ENCODE measurements at regions not wholly inside any gene's neighbourhood (a gene's known extent, or its start where the extent isn't known, plus 50 kb on each side); places are given as distances from the start of the nearest gene placed in this dataset.

DNA sequence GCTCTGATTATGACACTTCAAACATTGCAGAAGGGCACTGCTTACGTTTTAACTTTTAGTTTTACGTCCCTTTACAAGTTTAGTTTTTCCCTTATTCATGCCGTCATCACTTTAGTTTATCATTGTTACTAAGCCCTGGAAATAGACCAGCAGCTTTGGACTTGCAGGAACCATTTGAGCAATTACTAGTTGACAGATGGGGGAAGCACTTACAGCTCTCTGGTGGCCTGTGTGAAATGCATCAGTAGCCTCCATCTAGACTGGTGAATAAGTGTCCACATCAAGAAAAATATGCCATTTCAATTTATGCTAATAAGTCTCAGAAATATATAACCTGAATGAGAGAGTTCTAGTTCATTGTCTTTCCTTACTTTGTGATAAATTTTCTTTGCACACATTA lies 194.9 kb upstream of the GRM3 start:
- no peaks in the 10 kb centered on the region for H3K9me2 ChIP-seq (ENCODE audit: insufficient read depth, low read length)
- H3K4me2 ChIP-seq (ENCODE audit: low read length): no peak overlapping the region
- H3F3A ChIP-seq (ENCODE audit: insufficient read depth, low read length, poor library complexity, severe bottlenecking): no peaks in the 10 kb centered on the region
- H4K20me1 ChIP-seq (ENCODE audit: insufficient read depth): no peaks in the 10 kb centered on the region
- TF ChIP-seq, protein P1, sequence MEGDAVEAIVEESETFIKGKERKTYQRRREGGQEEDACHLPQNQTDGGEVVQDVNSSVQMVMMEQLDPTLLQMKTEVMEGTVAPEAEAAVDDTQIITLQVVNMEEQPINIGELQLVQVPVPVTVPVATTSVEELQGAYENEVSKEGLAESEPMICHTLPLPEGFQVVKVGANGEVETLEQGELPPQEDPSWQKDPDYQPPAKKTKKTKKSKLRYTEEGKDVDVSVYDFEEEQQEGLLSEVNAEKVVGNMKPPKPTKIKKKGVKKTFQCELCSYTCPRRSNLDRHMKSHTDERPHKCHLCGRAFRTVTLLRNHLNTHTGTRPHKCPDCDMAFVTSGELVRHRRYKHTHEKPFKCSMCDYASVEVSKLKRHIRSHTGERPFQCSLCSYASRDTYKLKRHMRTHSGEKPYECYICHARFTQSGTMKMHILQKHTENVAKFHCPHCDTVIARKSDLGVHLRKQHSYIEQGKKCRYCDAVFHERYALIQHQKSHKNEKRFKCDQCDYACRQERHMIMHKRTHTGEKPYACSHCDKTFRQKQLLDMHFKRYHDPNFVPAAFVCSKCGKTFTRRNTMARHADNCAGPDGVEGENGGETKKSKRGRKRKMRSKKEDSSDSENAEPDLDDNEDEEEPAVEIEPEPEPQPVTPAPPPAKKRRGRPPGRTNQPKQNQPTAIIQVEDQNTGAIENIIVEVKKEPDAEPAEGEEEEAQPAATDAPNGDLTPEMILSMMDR (IDR thresholded peaks at IDR 0.05; ENCODE audit: poor library complexity, severe bottlenecking): no peak
- TF ChIP-seq, protein P2, sequence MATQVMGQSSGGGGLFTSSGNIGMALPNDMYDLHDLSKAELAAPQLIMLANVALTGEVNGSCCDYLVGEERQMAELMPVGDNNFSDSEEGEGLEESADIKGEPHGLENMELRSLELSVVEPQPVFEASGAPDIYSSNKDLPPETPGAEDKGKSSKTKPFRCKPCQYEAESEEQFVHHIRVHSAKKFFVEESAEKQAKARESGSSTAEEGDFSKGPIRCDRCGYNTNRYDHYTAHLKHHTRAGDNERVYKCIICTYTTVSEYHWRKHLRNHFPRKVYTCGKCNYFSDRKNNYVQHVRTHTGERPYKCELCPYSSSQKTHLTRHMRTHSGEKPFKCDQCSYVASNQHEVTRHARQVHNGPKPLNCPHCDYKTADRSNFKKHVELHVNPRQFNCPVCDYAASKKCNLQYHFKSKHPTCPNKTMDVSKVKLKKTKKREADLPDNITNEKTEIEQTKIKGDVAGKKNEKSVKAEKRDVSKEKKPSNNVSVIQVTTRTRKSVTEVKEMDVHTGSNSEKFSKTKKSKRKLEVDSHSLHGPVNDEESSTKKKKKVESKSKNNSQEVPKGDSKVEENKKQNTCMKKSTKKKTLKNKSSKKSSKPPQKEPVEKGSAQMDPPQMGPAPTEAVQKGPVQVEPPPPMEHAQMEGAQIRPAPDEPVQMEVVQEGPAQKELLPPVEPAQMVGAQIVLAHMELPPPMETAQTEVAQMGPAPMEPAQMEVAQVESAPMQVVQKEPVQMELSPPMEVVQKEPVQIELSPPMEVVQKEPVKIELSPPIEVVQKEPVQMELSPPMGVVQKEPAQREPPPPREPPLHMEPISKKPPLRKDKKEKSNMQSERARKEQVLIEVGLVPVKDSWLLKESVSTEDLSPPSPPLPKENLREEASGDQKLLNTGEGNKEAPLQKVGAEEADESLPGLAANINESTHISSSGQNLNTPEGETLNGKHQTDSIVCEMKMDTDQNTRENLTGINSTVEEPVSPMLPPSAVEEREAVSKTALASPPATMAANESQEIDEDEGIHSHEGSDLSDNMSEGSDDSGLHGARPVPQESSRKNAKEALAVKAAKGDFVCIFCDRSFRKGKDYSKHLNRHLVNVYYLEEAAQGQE (IDR thresholded peaks at IDR 0.05; ENCODE audit: borderline replicate concordance): no peak
- peak; percentile 48 for TF ChIP-seq POLR2AphosphoS5 (IDR thresholded peaks at IDR 0.05)
- no peaks in the 10 kb centered on the region for H3K27me3 ChIP-seq (ENCODE audit: insufficient read depth, low read depth, low read length)
- no peak overlapping the region for H3K27ac ChIP-seq (ENCODE audit: low read length)
- H3K79me2 ChIP-seq (replicated peaks; ENCODE audit: insufficient read depth, low read length): no peaks in the 10 kb centered on the region
- H3K9ac ChIP-seq (ENCODE audit: low read length): no peak overlapping the region
- H2AFZ ChIP-seq (ENCODE audit: low read depth, low read length): no peak overlapping the region
- no peak overlapping the region for H3K4me3 ChIP-seq (ENCODE audit: low read length)
- H3K36me3 ChIP-seq (ENCODE audit: insufficient read depth, low read length): no peaks in the 10 kb centered on the region
- no peaks in the 10 kb centered on the region for H3K9me3 ChIP-seq (ENCODE audit: low read length)

DNA sequence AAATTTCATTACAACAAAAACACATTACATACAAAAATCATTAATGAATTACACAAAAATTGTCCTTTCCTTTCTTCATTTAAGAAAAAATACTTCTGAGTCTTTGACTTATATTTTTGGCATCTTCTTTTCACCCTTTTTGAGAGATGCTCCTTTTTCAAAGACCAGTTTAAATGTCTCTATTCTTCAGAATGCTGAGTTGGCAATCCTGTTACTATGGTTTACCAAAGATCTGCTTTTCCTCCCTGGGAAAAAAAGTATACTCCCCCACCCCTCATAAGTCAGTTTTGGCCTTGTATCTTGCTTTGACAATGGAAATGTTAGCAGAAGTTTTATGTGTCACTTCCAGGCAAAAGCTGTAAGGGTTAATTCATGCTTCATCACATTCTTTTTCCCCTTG lies 198.4 kb upstream of the GRM3 start:
- H3K4me3 ChIP-seq (ENCODE audit: low read length): no peak overlapping the region
- no peaks in the 10 kb centered on the region for H4K20me1 ChIP-seq (ENCODE audit: insufficient read depth)
- no peaks in the 10 kb centered on the region for H3K79me2 ChIP-seq (replicated peaks; ENCODE audit: insufficient read depth, low read length)
- no peaks in the 10 kb centered on the region for H3K9me2 ChIP-seq (ENCODE audit: insufficient read depth, low read length)
- no peaks in the 10 kb centered on the region for H3F3A ChIP-seq (ENCODE audit: insufficient read depth, low read length, poor library complexity, severe bottlenecking)
- no peaks in the 10 kb centered on the region for H3K27me3 ChIP-seq (ENCODE audit: insufficient read depth, low read depth, low read length)
- no peaks in the 10 kb centered on the region for H3K9me3 ChIP-seq (ENCODE audit: low read length)
- no peak overlapping the region for H3K27ac ChIP-seq (ENCODE audit: low read length)
- H3K36me3 ChIP-seq (ENCODE audit: insufficient read depth, low read length): no peaks in the 10 kb centered on the region
- no peak overlapping the region for H3K4me2 ChIP-seq (ENCODE audit: low read length)
- no peak overlapping the region for H2AFZ ChIP-seq (ENCODE audit: low read depth, low read length)
- no peak overlapping the region for H3K9ac ChIP-seq (ENCODE audit: low read length)
- TF ChIP-seq EZH2 (IDR thresholded peaks at IDR 0.05; ENCODE audit: borderline replicate concordance, insufficient read depth, low read length, poor library complexity, severe bottlenecking) (no peak), TAF1 (IDR thresholded peaks at IDR 0.05; ENCODE audit: low read depth) (no peak), EP300 (conservative IDR thresholded peaks at IDR 0.05; ENCODE audit: poor library complexity, severe bottlenecking) (no peak), SMC3 (conservative IDR thresholded peaks at IDR 0.05; ENCODE audit: poor library complexity) (no peak), POLR2AphosphoS5 (IDR thresholded peaks at IDR 0.05) (no peak), MXI1 (conservative IDR thresholded peaks at IDR 0.05; ENCODE audit: poor library complexity, severe bottlenecking) (no peak), RAD21 (conservative IDR thresholded peaks at IDR 0.05) (no peak)
- TF ChIP-seq, protein P2 (IDR thresholded peaks at IDR 0.05; ENCODE audit: borderline replicate concordance): no peak
- TF ChIP-seq, protein P1 (IDR thresholded peaks at IDR 0.05; ENCODE audit: poor library complexity, severe bottlenecking): no peak
